HEK293T (cell line): ENCODE measurements at regions not wholly inside any gene's neighbourhood (a gene's known extent, or its start where the extent isn't known, plus 50 kb on each side); places are given as distances from the start of the nearest gene placed in this dataset.

Experiments
- ARNT ChIP-seq: fragments of 450-650 bp; IDR thresholded peaks from 2 replicates; pipeline ENCODE4 v1.6.1; 2017; ENCODE audit warnings: mild to moderate bottlenecking
- BHLHE40 ChIP-seq: fragments of 450-650 bp; IDR thresholded peaks from 2 replicates; pipeline ENCODE4 v1.6.1; 2016; ENCODE audit warnings: mild to moderate bottlenecking, moderate library complexity, borderline replicate concordance
- ELF4 ChIP-seq: fragments of 450-650 bp; IDR thresholded peaks from 2 replicates; pipeline ENCODE4 v1.6.1; 2017; ENCODE audit warnings: antibody characterized with exemption
- FOXM1 ChIP-seq: fragments of 450-650 bp; IDR thresholded peaks from 2 replicates; pipeline ENCODE4 v1.6.1; 2017; ENCODE audit warnings: mild to moderate bottlenecking, borderline replicate concordance
- HDGF ChIP-seq: fragments of 450-650 bp; IDR thresholded peaks from 2 replicates; pipeline ENCODE4 v1.6.1; 2017; ENCODE audit warnings: antibody characterized with exemption, borderline replicate concordance
- L3MBTL2 ChIP-seq: fragments of 450-650 bp; conservative IDR thresholded peaks from 2 replicates; pipeline ENCODE4 v1.6.1; 2016; ENCODE audit warnings: mild to moderate bottlenecking
- SP1 ChIP-seq: fragments of 450-650 bp; IDR thresholded peaks from 2 replicates; pipeline ENCODE4 v1.6.1; 2017
- TARDBP ChIP-seq: fragments of 450-650 bp; IDR thresholded peaks from 2 replicates; pipeline ENCODE4 v1.6.1; 2016
- ZNF384 ChIP-seq: fragments of 450-650 bp; IDR thresholded peaks from 2 replicates; pipeline ENCODE4 v1.6.1; 2016
- TF ChIP-seq, protein P1 (sequence below): fragments of 450-650 bp; IDR thresholded peaks from 2 replicates; pipeline ENCODE4 v1.6.1; 2016

DNA sequence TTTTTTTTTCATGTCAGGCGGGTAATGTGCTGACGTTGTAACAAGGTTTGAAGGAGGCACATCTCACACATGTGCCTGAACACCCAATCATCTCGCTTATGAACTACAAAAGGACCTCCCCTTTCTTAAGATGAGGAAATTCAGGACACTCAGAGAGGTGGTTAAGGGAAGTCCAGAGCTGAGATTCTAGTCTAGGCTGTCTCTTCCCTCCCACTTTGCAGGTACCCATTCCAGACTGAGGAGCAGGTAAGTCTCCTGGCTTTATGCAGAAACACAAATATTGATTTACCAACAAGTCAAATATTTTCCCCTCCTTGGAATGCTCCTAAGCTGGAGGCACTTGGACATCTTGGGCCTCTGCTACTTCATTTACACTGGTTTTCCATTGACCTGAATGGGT is 122.9 kb upstream of the CADM1 start:
- TF ChIP-seq L3MBTL2 (no peak), TARDBP (no peak), ARNT (no peak), ELF4 (no peak), HDGF (no peak), FOXM1 (no peak), SP1 (no peak), BHLHE40 (no peak), ZNF384 (no peak)
- TF ChIP-seq, protein P1, sequence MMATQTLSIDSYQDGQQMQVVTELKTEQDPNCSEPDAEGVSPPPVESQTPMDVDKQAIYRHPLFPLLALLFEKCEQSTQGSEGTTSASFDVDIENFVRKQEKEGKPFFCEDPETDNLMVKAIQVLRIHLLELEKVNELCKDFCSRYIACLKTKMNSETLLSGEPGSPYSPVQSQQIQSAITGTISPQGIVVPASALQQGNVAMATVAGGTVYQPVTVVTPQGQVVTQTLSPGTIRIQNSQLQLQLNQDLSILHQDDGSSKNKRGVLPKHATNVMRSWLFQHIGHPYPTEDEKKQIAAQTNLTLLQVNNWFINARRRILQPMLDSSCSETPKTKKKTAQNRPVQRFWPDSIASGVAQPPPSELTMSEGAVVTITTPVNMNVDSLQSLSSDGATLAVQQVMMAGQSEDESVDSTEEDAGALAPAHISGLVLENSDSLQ, result no peak
